ENCODE measurements at regions not wholly inside any gene's neighbourhood (a gene's known extent, or its start where the extent isn't known, plus 50 kb on each side); places are given as distances from the start of the nearest gene placed in this dataset.

- H3K27me3 ChIP-seq (ENCODE audit: insufficient read depth, low read length), result no peaks in the 10 kb centered on the region
- H3K4ac ChIP-seq (ENCODE audit: low read depth, low read length), result no peak overlapping the region
- no peak overlapping the region for H3K27ac Mint-ChIP-seq
- no peak overlapping the region for H2BK12ac ChIP-seq (ENCODE audit: insufficient read length, low read depth, low read length)
- DNase-seq, result no peak
- no peak overlapping the region for H3K4me2 ChIP-seq (ENCODE audit: insufficient read depth, insufficient read length, low read length)
- H2AK5ac ChIP-seq (ENCODE audit: insufficient read length, low read length), result no peak overlapping the region
- no peaks in the 10 kb centered on the region for H3K79me1 ChIP-seq (ENCODE audit: insufficient read depth, low read depth, low read length, poor library complexity, severe bottlenecking)
- WGBS (ENCODE audit: extremely low coverage, insufficient read length, low lambda C conversion rate), result no CpG with 5 or more reads among the region's 2 CpGs
- no peak overlapping the region for H2BK15ac ChIP-seq (ENCODE audit: low read depth, low read length)
- no peak overlapping the region for H4K8ac ChIP-seq (replicated peaks; ENCODE audit: insufficient read length, low read depth, low read length)
- H3K4me1 Mint-ChIP-seq, result no peaks in the 10 kb centered on the region
- no peak overlapping the region for H3K56ac ChIP-seq (ENCODE audit: insufficient read length, low read depth, low read length)
- H3K9me3 ChIP-seq (ENCODE audit: control insufficient read depth, low read depth, low read length), result no peaks in the 10 kb centered on the region
- no peak overlapping the region for H3K27ac ChIP-seq (ENCODE audit: insufficient read length, low read depth, low read length)
- no peaks in the 10 kb centered on the region for H3K79me2 ChIP-seq (ENCODE audit: insufficient read depth, low read length)
- no peak overlapping the region for H3K4me3 Mint-ChIP-seq
- no peaks in the 10 kb centered on the region for H3K4me1 ChIP-seq (ENCODE audit: insufficient read depth, low read length)
- H3T11ph ChIP-seq (ENCODE audit: low read length), result no peak overlapping the region
- peaks cover 0 to 3% (median 3%) of the 10 kb centered on the region in 3 experiments; a peak in 3 of 7 replicates for H3K36me3 Mint-ChIP-seq (ENCODE audit: insufficient read depth in 1 of 3, low read depth in 3 of 3)
- H4K20me1 ChIP-seq (ENCODE audit: control insufficient read depth, insufficient read depth, insufficient read length), result no peaks in the 10 kb centered on the region
- H2BK20ac ChIP-seq (ENCODE audit: low read depth, low read length, poor library complexity, severe bottlenecking), result no peak overlapping the region
- TF ChIP-seq, protein P1, sequence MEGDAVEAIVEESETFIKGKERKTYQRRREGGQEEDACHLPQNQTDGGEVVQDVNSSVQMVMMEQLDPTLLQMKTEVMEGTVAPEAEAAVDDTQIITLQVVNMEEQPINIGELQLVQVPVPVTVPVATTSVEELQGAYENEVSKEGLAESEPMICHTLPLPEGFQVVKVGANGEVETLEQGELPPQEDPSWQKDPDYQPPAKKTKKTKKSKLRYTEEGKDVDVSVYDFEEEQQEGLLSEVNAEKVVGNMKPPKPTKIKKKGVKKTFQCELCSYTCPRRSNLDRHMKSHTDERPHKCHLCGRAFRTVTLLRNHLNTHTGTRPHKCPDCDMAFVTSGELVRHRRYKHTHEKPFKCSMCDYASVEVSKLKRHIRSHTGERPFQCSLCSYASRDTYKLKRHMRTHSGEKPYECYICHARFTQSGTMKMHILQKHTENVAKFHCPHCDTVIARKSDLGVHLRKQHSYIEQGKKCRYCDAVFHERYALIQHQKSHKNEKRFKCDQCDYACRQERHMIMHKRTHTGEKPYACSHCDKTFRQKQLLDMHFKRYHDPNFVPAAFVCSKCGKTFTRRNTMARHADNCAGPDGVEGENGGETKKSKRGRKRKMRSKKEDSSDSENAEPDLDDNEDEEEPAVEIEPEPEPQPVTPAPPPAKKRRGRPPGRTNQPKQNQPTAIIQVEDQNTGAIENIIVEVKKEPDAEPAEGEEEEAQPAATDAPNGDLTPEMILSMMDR (conservative IDR thresholded peaks at IDR 0.05), result no peak
- H3K9me3 Mint-ChIP-seq, result peaks cover 12 to 24% of the 10 kb centered on the region in 2 experiments; a peak in 4 of 5 replicates
- no peak overlapping the region for H2AFZ ChIP-seq (ENCODE audit: low read length)
- H2BK5ac ChIP-seq (ENCODE audit: insufficient read length, low read length), result no peak overlapping the region
- H3K23me2 ChIP-seq (ENCODE audit: insufficient read length, low read depth, low read length, poor library complexity, severe bottlenecking), result no peaks in the 10 kb centered on the region
- H3K23ac ChIP-seq (ENCODE audit: insufficient read length, low read depth, low read length), result no peak overlapping the region
- no peak overlapping the region for H4K5ac ChIP-seq (ENCODE audit: insufficient read length, low read depth, low read length)
- H3K9ac ChIP-seq (ENCODE audit: extremely low read depth, insufficient read length, low read length), result no peak overlapping the region
- no peak overlapping the region for H3K18ac ChIP-seq (ENCODE audit: insufficient read length, low read depth, low read length)
- no peak overlapping the region for H2BK120ac ChIP-seq (ENCODE audit: low read depth, low read length, poor library complexity, severe bottlenecking)
- H3K14ac ChIP-seq (ENCODE audit: insufficient read depth, low read length), result no peak overlapping the region
- H4K91ac ChIP-seq (ENCODE audit: insufficient read length, low read depth, low read length), result no peak overlapping the region
- H3K27me3 Mint-ChIP-seq (ENCODE audit: low read depth), result no peaks in the 10 kb centered on the region
Measured at GRCh38 chr13:85930108-85930507, 130.9 kb upstream of the SLITRK6 start.

All from H9 (cell line).